Activated T-cell treated with anti-CD3 and anti-CD28 coated beads for 48 hours (primary cell): ENCODE measurements at regions not wholly inside any gene's neighbourhood (a gene's known extent, or its start where the extent isn't known, plus 50 kb on each side); places are given as distances from the start of the nearest gene placed in this dataset.

ENCODE experiments used
- DNase-seq: peaks from one replicate; pipeline ENCODE4 v3.0.0-alpha.2; 2020; ENCODE audit warnings: low read depth

GRCh38 chr9:99591770-99592169, 229.9 kb upstream of the NR4A3 start:
- DNase-seq: no peak

- DNase-seq: no peak
Measured at GRCh38 chr9:99592834-99593574, 228.7 kb upstream of the NR4A3 start.

- no peak for DNase-seq
Measured at GRCh38 chr9:99593610-99594009, 228.1 kb upstream of the NR4A3 start.

GRCh38 chr9:99594056-99594780, 227.5 kb upstream of the NR4A3 start:
- DNase-seq: no peak

- no peak for DNase-seq
Measured at GRCh38 chr9:99595796-99596195, 225.9 kb upstream of the NR4A3 start.

GRCh38 chr9:99601571-99602111, 220.0 kb upstream of the NR4A3 start:
- DNase-seq: no peak

- no peak for DNase-seq
Measured at GRCh38 chr9:99602854-99603253, 218.8 kb upstream of the NR4A3 start.

- DNase-seq: no peak
Measured at GRCh38 chr9:99605016-99605743, 216.5 kb upstream of the NR4A3 start.

- no peak for DNase-seq
Measured at GRCh38 chr9:99606296-99606695, 215.4 kb upstream of the NR4A3 start.

- no peak for DNase-seq
Measured at GRCh38 chr9:99606957-99607356, 214.7 kb upstream of the NR4A3 start.

GRCh38 chr9:99607842-99608448, 213.7 kb upstream of the NR4A3 start:
- no peak for DNase-seq

GRCh38 chr9:99614341-99614740, 207.3 kb upstream of the NR4A3 start:
- DNase-seq: no peak

- DNase-seq: no peak
Measured at GRCh38 chr9:99621040-99621439, 200.6 kb upstream of the NR4A3 start.

- DNase-seq: no peak
Measured at GRCh38 chr9:99622679-99623078, 199.0 kb upstream of the NR4A3 start.

- DNase-seq: no peak
Measured at GRCh38 chr9:99623780-99624364, 197.8 kb upstream of the NR4A3 start.

- DNase-seq: no peak
Measured at GRCh38 chr9:99624499-99625233, 197.0 kb upstream of the NR4A3 start.

GRCh38 chr9:99626426-99626825, 195.3 kb upstream of the NR4A3 start:
- no peak for DNase-seq

- DNase-seq: no peak
Measured at GRCh38 chr9:99628285-99628684, 193.4 kb upstream of the NR4A3 start.

GRCh38 chr9:99628849-99629620, 192.7 kb upstream of the NR4A3 start:
- no peak for DNase-seq

- no peak for DNase-seq
Measured at GRCh38 chr9:99632349-99633038, 189.2 kb upstream of the NR4A3 start.
